Stimulated activated CD4-positive, alpha-beta T cell treated with anti-CD3 and anti-CD28 coated beads, Interleukin-2, amount 100 ng/mL, for 24 hours (primary cell): ENCODE measurements at regions not wholly inside any gene's neighbourhood (a gene's known extent, or its start where the extent isn't known, plus 50 kb on each side); places are given as distances from the start of the nearest gene placed in this dataset.

Experiments
- DNase-seq, 2 donors: peaks; one replicate each; pipeline ENCODE4 v3.0.0-alpha.2; 2020

DNA sequence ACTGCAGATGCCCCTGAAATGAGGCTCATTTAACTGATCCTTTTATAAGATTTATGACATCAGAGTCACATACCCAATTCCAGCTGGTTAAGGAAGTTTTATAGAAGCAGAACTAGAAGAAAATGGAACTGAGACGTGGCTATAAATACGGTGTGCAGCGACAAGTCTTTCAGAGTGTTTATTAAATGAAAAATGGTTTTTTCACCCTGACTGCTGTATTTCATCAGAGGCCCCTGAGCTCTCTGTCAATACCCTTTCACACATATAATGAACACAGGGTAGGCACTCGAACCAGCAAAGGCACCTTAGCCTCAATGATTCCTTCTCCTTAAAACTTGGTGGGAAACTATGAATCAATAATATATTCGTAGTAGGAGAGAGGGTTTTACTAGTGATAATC is 380.8 kb upstream of the ANXA10 start:
- DNase-seq = no peak

DNA sequence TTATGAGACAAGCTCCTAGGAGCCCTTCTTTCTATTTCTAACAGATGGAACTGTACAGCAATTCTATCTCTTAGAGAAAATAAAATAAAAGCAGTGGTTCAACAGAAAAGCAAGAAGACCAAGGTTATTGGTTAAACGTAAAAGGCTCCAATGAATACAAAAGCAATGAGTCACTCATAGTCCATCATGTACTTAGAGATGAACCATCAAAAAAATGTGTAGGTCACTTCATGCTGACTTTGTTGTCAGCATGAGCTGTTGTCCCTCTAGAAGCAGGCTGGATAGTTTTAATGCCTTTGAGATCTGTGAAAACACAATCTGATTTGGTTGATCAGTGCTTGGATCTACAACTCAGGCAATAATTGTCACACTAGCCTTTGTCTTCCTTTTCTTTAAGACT is 378.6 kb upstream of the ANXA10 start:
- no peak for DNase-seq

DNA sequence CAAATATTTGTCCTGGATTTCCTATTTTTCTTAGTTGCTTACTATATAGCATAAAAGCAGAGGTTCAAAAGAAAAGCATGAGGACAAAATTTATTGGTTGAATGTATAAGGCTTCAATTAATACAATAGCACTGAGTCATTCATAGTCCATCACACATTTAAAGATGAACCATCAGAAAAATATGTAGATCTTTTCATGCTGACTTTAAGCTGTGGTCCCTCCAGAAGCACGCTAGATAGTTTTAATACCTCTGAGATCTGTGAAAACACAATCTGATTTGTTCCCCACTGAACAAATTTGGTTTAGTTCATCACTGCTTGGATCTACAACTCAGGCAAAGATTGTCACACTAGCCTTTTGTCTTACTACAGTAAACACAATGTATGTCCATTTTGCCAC is 377.2 kb upstream of the ANXA10 start:
- DNase-seq = no peak

DNA sequence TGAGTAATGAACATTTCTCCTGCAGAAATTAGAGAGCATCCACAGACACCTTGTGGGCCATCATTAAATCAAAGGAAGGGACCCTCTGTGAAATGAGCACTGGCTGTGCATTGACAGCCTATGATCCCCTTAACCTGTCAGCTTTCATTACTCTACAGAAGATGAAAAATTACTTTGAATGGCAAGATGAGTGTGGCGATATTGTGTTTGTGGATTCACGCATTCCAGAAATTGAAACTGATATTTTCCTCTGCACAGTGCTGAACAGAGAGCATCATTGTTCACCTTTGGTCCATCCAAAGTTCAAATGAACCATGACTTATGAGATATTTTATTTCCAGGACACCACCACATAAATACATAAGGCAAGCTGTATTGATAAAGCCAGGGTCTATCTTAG is 374.8 kb upstream of the ANXA10 start:
- no peak for DNase-seq

GRCh38 chr4:167721617-167722486 is 370.5 kb upstream of the ANXA10 start:
- DNase-seq = no peak

- DNase-seq = no peak
These were observed 369.9 kb upstream of the ANXA10 start for GRCh38 chr4:167722487-167722808.

GRCh38 chr4:167724941-167725340 is 367.4 kb upstream of the ANXA10 start:
- DNase-seq = no peak

GRCh38 chr4:167730769-167731168 is 361.6 kb upstream of the ANXA10 start:
- DNase-seq = no peak

- DNase-seq = no peak
These were observed 347.2 kb upstream of the ANXA10 start for GRCh38 chr4:167745024-167745687.

DNA sequence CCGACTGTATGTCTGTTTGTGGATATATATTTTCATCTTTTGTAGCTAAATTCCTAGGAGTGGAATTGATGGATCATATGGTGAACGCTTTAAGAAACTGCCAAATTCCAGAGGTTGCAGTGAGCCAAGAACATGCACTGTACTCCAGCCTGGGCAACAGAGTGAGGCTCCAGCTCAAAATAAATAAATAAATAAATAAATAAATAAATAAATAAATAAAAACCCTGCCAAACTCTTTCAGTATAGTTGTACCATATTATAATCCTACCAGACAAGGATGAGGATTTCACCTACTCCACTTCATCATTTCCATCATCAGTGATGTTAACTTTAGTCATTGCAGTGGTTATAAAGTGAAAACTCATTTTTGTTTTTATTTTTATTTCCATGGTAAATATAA is 325.1 kb upstream of the ANXA10 start:
- no peak for DNase-seq

GRCh38 chr4:167774646-167775045 is 317.7 kb upstream of the ANXA10 start:
- no peak for DNase-seq

DNA sequence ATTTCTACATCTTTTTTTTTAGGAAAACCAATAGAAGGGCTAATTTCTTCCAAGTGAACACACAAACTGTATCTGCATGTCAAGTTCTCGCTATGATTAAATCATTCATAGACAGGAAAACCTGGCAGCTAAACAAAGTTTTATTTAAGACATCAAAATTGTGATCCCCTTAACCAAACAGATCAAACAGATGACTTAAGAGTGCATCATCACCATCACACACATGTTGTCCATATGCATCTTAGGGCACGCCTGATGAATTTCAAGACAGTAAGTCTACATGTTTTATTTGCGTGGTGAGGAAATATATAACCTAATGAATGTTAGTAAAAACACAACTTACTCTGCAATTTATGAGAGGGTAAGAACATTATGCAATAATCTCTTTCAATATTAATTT is 317.0 kb upstream of the ANXA10 start:
- no peak for DNase-seq

DNA sequence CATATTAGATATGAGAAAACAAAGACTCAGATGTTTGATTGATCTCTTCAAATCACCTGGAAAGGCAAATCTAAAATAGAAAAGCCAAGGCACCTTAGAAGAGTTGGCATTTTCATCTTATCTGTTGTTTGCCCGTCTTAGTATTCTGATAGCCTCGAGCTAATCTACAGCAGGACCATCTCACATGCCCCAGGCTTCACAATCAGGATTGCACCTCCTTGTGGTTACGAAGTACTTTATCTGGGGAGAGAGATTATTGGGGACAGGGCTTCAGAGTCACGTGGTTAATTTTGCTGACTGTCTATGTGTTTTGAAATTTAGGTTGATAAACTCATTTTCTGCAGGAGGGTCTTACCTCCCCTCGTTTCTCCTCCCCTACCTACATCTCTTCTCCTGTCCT is 313.1 kb upstream of the ANXA10 start:
- no peak for DNase-seq

GRCh38 chr4:167779864-167780263 is 312.5 kb upstream of the ANXA10 start:
- no peak for DNase-seq

DNA sequence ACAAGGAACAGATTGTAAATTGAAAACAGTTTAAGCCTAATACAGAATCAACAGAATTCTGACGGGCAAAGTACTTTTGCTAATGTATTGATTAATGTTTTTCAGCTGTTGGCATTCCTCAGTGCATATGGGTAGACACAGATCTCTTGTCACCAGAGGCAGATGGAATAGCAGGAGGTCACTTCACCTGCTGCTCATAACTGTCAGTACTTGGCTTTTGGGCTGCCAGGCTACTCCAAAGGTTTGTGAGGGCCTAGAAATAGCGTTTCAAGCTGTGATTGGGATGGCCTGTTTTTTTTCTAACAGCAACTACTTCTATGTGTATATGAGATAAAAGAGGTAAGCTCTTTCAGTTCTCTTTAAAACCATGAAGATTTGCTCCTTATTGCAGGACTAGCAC is 307.5 kb upstream of the ANXA10 start:
- DNase-seq = no peak

GRCh38 chr4:167785523-167785922 is 306.8 kb upstream of the ANXA10 start:
- DNase-seq = no peak

GRCh38 chr4:167786504-167786903 is 305.8 kb upstream of the ANXA10 start:
- DNase-seq = no peak

GRCh38 chr4:167787231-167787630 is 305.1 kb upstream of the ANXA10 start:
- DNase-seq = no peak

DNA sequence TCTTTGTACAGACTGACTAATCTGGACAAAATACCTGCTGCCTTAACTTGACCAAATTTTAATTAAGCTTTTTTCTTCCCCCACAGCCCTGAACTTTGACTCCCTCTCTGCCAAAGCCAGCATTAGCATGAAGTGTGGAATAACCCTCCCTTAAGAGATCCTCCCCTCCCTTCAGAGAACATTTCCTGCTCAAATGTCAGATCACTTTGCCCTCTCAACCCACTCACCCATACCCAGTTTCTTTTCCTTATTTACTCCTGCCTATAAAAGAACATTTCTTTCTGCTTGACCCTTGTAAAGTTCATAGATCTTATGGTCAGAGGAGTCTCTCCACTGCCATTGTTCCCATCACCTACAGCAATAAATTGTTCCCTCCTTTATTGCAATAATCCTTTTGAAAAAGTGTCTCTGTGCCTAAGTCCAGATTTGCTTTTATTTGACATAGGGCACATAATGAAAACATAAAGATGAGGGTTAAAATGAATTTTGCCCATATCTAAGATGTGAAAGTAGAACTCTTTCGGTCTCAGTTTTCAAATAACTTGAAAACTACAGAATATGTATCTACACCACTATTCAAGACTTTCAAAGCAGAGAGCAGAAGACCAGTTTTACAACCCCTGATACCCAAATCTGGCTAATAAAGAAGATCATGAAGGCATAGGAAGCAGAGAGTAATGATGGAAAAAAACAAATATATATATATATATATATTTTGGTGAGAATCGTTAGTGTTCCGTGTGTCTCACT is 289.7 kb upstream of the ANXA10 start:
- DNase-seq = no peak

GRCh38 chr4:167811958-167812357 is 280.4 kb upstream of the ANXA10 start:
- DNase-seq = no peak

GRCh38 chr4:167826281-167826680 is 266.1 kb upstream of the ANXA10 start:
- no peak for DNase-seq

- DNase-seq = no peak
These were observed 260.5 kb upstream of the ANXA10 start for GRCh38 chr4:167831855-167832254.

- DNase-seq = no peak
These were observed 253.7 kb upstream of the ANXA10 start for GRCh38 chr4:167838686-167839085.

DNA sequence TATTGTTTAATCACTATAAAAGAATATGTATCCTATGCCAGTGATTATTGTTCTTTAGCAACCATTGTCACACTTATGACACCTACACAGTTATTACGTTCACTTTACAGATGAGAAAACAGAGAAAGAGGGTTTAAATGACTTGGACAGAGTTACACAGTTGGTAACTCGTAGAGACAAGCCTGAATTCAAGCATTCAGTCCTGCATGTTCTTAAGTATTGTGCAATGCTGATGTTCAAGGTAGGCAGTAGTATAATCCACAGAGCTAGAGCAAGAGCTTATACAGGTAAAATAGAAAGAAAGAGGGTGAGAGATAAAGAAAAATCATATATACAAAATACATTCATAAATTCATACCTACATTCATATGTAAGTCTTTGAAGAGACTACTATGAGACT is 249.8 kb upstream of the ANXA10 start:
- DNase-seq = no peak
